Non-pigmented ciliary epithelial cell (primary cell): ENCODE measurements at regions not wholly inside any gene's neighbourhood (a gene's known extent, or its start where the extent isn't known, plus 50 kb on each side); places are given as distances from the start of the nearest gene placed in this dataset.

ENCODE experiments used
- DNase-seq: peaks from one replicate; pipeline ENCODE4 v3.0.0-alpha.2; 2010; ENCODE audit warnings: low read depth

DNA sequence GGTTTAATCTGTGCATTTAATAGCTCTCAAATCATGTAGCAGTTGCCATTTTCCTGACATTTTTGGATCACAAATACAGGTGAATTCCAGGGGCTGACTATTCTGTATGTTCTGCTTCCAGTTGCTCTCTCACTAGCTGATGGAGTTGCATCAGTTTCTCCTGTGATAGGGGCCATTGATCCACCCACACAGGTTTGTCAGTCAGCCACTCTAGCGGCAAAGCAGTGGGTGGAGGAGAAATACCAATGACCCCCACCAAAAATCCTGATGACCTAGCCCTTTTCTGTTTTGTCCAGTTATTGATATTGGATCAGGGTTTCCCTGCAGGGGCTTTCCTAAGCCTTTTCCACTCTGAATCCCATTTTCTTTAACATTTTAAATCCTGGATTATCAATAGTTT is 72.3 kb upstream of the BTN3A2 start:
- DNase-seq = no peak

DNA sequence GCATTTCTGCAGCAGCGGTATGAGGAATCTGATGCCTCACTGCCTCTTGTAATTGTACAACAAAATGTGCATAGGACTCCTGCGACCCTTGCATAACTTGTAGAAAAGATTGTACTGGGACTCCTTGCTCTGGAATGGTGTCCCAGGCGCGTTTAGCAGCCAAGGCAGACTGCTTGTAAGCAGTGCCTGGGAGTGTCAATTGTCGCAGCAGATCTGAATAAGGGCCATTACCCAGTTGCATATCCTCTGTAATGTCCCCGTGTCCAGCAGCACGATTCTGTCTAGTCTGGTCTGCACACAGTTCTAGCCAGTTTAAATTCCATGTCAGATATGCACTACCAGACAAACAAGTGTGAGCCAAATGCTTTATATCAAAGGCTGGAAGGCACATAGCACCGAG is 70.7 kb upstream of the BTN3A2 start:
- no peak for DNase-seq

DNA sequence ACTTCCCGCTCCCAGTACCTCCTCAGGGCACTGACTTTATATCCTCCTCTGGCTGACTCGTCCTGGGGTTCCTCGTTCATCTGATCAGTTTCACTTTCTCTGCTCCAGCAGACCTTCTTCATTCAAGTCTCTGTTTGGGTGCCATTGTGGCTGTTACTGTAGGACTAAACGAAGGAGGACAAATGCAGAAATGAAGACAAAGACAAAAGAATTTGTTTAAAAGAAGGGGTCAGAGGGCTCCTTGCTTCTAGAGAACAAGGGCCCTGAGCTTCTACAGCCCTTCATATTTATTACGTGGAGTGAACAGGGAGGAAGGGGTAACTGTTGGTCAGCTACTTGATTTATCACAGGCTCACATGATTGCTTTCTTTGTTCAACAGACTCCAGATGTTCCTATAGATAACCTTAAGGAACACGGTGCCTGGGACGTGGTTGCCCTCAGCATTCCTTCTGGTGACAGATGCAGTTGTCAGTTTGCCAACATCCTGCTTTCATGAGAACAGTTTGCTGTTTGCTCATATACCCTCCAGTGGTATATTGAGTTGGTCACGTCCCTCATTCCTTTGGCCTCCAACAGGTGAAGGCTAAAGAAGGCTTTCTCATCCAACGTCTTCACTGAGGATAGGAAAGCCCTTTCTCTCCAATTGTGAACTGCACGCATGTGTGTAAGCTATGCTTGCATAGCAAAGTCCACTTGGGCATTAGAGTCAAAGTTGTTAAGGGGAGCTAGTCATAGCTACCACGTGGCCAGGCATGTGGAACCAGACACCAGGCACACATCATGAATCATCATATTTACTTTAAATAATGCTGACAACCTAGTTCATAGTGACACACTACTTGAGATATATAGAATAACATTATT is 69.1 kb upstream of the BTN3A2 start:
- DNase-seq = no peak

- no peak for DNase-seq
These were observed 68.5 kb upstream of the BTN3A2 start for GRCh38 chr6:26296556-26296856.

- no peak for DNase-seq
These were observed 67.9 kb upstream of the BTN3A2 start for GRCh38 chr6:26296857-26297648.

- no peak for DNase-seq
These were observed 65.5 kb upstream of the BTN3A2 start for GRCh38 chr6:26299286-26300042.

GRCh38 chr6:26300043-26300331 is 65.0 kb upstream of the BTN3A2 start:
- no peak for DNase-seq

DNA sequence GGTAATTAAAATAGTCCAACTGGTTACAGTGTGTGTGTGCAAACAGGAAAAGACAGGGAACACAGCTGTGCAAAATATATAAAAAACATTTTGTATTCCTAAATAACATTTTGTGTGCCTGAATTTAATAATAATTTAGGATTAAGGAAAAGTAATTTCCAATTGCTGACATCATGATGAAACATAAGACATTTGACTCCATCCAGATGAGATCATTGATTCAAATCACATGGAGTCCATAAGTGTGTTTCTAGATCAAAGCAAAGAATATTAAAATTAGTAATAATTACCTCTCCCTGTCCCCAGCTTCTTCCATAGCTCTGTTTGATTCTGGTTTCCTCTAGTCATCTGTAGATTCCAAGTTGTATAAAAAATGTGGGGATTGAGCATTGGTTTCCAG is 64.6 kb upstream of the BTN3A2 start:
- no peak for DNase-seq

- DNase-seq = no peak
These were observed 64.2 kb upstream of the BTN3A2 start for GRCh38 chr6:26300828-26301227.

GRCh38 chr6:26301638-26302037 is 63.4 kb upstream of the BTN3A2 start:
- DNase-seq = no peak

- DNase-seq = no peak
These were observed 61.9 kb upstream of the BTN3A2 start for GRCh38 chr6:26302941-26303559.

DNA sequence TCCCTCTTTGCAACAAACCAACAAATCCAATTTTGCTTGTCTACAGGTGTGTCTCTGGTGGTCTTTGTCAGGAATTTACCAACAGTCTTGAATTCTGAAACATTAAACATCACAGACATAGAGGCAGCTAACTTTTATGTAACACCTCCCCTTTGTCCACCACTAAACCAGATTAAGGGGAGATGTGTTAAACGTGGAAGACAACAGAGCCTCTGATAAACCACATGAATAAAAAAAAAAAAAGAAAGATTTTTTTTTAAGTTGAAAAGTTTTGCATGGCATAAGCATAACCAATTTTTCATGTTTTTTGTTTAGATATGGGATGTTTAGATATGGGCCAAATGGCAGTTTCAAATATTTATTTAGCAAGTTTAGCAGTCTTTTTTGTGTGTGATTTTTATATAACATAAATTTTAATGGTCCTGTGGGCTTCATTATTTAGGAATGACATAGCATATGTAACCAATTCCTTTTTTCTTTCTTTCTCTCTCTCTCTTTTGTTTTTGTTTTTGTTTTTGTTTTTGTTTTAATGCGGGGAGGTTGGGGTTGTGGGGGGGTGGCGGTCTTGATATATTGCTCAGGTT is 60.7 kb upstream of the BTN3A2 start:
- no peak for DNase-seq

- DNase-seq = no peak
These were observed 60.0 kb upstream of the BTN3A2 start for GRCh38 chr6:26304797-26305640.

- no peak for DNase-seq
These were observed 59.4 kb upstream of the BTN3A2 start for GRCh38 chr6:26305641-26305969.

DNA sequence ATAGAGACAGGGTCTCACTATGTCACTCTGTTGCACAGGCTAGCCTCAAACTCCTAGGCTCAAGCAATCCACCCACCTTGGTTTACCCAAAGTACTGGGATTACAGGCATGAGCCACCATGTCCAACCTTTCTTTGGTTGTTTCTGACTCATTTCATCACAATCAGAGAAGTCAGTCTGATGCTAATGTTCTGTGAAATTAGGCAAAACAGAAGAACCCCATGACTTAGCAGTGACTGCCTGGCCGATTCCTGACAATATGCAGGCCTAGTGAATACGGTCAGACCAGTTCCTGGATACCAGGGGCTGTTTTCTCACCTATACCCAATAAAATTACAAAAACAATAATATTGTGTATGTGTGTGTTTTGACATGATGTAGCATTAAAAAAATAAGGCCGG is 58.8 kb upstream of the BTN3A2 start:
- DNase-seq = no peak

GRCh38 chr6:26307850-26308249 is 57.1 kb upstream of the BTN3A2 start:
- DNase-seq = no peak

GRCh38 chr6:26309731-26310142 is 55.3 kb upstream of the BTN3A2 start:
- DNase-seq = no peak

- DNase-seq = no peak
These were observed 54.0 kb upstream of the BTN3A2 start for GRCh38 chr6:26311012-26311384.

GRCh38 chr6:26311385-26312095 is 53.5 kb upstream of the BTN3A2 start:
- DNase-seq = no peak

DNA sequence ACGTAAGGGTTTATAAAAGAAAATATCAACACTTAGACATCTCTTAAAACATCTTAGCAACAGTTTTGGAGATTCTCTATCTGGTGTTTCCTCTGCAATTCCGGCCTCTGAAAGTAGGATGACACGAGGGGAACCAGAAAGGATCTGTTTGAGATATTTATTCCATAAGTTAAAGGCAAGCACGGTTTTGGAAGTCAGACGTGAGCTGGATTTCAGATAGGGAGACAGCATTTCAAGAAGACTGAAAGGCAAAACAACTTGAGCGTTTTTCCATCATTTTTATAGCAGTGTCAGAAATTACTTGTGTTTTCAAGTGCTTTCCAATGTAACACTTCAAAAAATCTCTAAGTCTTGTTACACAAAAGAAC is 52.9 kb upstream of the BTN3A2 start:
- DNase-seq = no peak
